Karpas-422 (cell line): ENCODE measurements at regions not wholly inside any gene's neighbourhood (a gene's known extent, or its start where the extent isn't known, plus 50 kb on each side); places are given as distances from the start of the nearest gene placed in this dataset.
"Not testable (repeated sequence)": the region's sequence is repeated elsewhere in the genome, so short reads cannot be mapped to it uniquely, and the experiment has no call there.

Experiments used
- DNase-seq: peaks from one replicate; pipeline ENCODE4 v3.0.0-alpha.2; 2015
- H2AFZ ChIP-seq: fragments of 200-600 bp; sonication (generic); 2 replicates; pipeline ENCODE4 v1.6.1; 2014; ENCODE audit warnings: antibody characterized with exemption, low read length, mixed read lengths
- H3K27ac ChIP-seq: fragments of 200-600 bp; sonication (generic); 2 replicates; pipeline ENCODE4 v1.5.1; 2014; ENCODE audit warnings: mild to moderate bottlenecking, low read length, moderate library complexity
- H3K27me3 ChIP-seq: fragments of 200-600 bp; sonication (generic); 2 replicates; pipeline ENCODE4 v1.6.1; 2014; ENCODE audit warnings: low read length, mixed read lengths
- H3K36me3 ChIP-seq: fragments of 200-600 bp; sonication (generic); 2 replicates; pipeline ENCODE4 v1.6.1; 2014; ENCODE audit warnings: low read length, mixed read lengths; ENCODE audit not compliant: insufficient read depth
- H3K4me1 ChIP-seq: fragments of 200-600 bp; sonication (generic); 2 replicates; pipeline ENCODE4 v1.6.1; 2014; ENCODE audit warnings: mild to moderate bottlenecking, low read length, mixed read lengths
- H3K4me2 ChIP-seq: fragments of 200-600 bp; sonication (generic); 2 replicates; pipeline ENCODE4 v1.6.1; 2014; ENCODE audit warnings: low read length, low read depth, mild to moderate bottlenecking; ENCODE audit not compliant: poor library complexity, severe bottlenecking
- H3K4me3 ChIP-seq: fragments of 200-600 bp; sonication (generic); 2 replicates; pipeline ENCODE4 v1.5.1; 2014; ENCODE audit warnings: mild to moderate bottlenecking, antibody characterized with exemption, low read length, mixed read lengths
- H3K79me2 ChIP-seq: fragments of 200-600 bp; sonication (generic); 2 replicates; pipeline ENCODE4 v1.6.1; 2014; ENCODE audit warnings: mild to moderate bottlenecking, low read length, mixed read lengths
- H3K9ac ChIP-seq: fragments of 200-600 bp; sonication (generic); 2 replicates; pipeline ENCODE4 v1.6.0; 2014; ENCODE audit warnings: low read length
- H3K9me2 ChIP-seq: fragments of 200-600 bp; sonication (generic), shearing (Covaris generic); replicated peaks from 2 replicates; pipeline ENCODE4 v1.6.0; 2014; ENCODE audit warnings: mild to moderate bottlenecking, low read length, moderate library complexity; ENCODE audit not compliant: insufficient read depth
- H3K9me3 ChIP-seq: fragments of 300-700, 200-600 bp; sonication (generic); 2 replicates; pipeline ENCODE4 v1.6.1; 2014; ENCODE audit warnings: low read length, mixed read lengths
- H4K20me1 ChIP-seq: fragments of 200-600 bp; sonication (generic); 2 replicates; pipeline ENCODE4 v1.6.1; 2014; ENCODE audit warnings: mild to moderate bottlenecking, antibody characterized with exemption, low read length, low read depth; ENCODE audit not compliant: insufficient read depth

- H3K27me3 ChIP-seq, H3K4me2 ChIP-seq, H3K9me3 ChIP-seq, H3K36me3 ChIP-seq, H3K9me2 ChIP-seq, H4K20me1 ChIP-seq, DNase-seq, H2AFZ ChIP-seq, H3K4me1 ChIP-seq, H3K27ac ChIP-seq, H3K79me2 ChIP-seq, H3K4me3 ChIP-seq, H3K9ac ChIP-seq: not testable (repeated sequence)
Measured at GRCh38 chr13:24599019-24599791, 81.0 kb upstream of the ATP12A start.

DNA sequence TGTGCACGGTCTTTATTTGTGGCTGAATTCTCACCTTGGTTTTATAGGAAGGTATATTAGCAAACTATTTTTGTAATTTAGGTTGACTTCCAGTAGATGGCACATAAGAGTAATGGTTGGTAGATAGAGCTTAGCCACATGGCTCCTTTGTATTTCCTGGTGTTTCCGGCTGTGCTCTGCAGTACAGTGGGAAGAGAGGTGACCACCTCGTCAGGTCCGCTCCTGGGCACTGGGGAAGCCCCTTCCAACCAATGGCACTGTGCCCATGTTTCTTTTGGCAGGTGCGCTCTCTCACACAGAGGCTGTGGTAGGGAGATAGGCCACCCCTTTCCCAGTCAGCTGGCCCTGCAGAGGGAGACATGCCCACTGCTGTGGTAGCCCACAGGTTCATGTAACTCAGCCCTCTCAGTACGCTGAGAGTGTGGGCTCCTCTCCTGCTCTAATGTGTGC, 74.3 kb upstream of the ATP12A start:
- no peaks in the 10 kb centered on the region for H3K27me3 ChIP-seq
- no peaks in the 10 kb centered on the region for H4K20me1 ChIP-seq
- no peaks in the 10 kb centered on the region for H3K36me3 ChIP-seq
- H3K9me3 ChIP-seq: no peaks in the 10 kb centered on the region
- no peaks in the 10 kb centered on the region for H3K4me1 ChIP-seq
- H2AFZ ChIP-seq: no peak overlapping the region
- no peak overlapping the region for H3K9ac ChIP-seq
- no peak overlapping the region for H3K4me2 ChIP-seq
- no peak overlapping the region for H3K27ac ChIP-seq
- H3K79me2 ChIP-seq: no peaks in the 10 kb centered on the region
- no peak overlapping the region for H3K4me3 ChIP-seq
- DNase-seq: no peak
- H3K9me2 ChIP-seq: no peaks in the 10 kb centered on the region

DNA sequence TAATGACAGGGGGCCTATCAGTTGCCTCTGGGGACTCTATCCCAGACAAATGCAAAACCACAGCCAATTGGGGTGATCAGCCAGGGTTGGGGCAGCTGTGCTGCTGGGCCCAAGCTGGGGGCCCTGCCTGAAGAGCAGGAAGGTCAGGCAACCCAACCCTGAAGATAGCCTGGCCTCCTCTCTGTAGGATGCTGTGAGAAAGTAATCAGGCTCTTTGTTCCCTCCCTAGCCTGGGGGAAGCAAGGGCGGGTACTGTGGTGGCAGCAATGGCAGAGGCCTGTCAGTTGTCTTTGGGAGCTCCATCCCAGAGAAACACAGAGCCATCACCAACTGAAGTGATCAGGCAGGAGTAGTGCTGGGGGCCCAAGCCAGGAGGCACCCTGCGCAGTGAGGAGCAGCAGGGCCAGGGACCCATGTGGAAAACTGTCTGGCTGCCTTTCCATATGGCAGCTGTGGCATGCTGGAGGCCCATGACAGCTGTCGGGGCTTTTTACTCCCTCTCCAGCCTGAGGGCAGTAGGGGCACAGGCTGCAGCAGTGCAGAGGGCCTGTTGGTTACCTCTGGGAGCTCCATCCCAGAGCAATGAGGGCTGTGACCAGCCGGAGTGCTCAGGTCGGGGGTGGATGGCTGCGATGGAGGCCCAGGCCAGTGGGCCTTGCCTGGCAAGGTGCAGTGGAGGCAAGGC, 73.6 kb upstream of the ATP12A start:
- H4K20me1 ChIP-seq: no peaks in the 10 kb centered on the region
- H3K27ac ChIP-seq: no peak overlapping the region
- DNase-seq: no peak
- H3K79me2 ChIP-seq: no peaks in the 10 kb centered on the region
- H2AFZ ChIP-seq: no peak overlapping the region
- H3K4me3 ChIP-seq: no peak overlapping the region
- H3K4me1 ChIP-seq: no peaks in the 10 kb centered on the region
- H3K36me3 ChIP-seq: no peaks in the 10 kb centered on the region
- H3K9ac ChIP-seq: no peak overlapping the region
- no peaks in the 10 kb centered on the region for H3K27me3 ChIP-seq
- no peaks in the 10 kb centered on the region for H3K9me2 ChIP-seq
- no peaks in the 10 kb centered on the region for H3K9me3 ChIP-seq
- H3K4me2 ChIP-seq: no peak overlapping the region

DNA sequence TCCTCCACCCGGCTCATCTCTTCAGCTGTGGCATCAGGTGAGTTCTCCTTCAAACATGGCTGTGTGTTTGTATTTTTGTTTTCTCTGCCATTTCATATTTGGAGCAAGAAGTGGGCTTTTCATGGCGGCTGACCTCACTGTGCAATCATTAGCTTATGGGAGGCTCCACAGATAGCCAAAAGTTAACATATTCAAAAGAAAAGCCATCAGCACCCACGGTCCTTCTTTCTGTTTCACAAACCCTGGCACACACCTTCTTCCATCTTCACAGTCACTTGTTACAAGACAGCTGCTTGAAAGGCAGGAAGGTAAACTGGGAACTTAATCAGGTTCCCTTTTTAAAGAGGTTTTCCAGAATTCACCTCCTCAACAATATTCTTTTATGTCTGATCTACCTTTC, 69.3 kb upstream of the ATP12A start:
- no peaks in the 10 kb centered on the region for H3K79me2 ChIP-seq
- H4K20me1 ChIP-seq: no peaks in the 10 kb centered on the region
- H3K27me3 ChIP-seq: 0 out of 2 replicates have a peak, but pooled peaks cover 2% of the 10 kb centered on the region
- no peaks in the 10 kb centered on the region for H3K9me3 ChIP-seq
- H3K9me2 ChIP-seq: no peaks in the 10 kb centered on the region
- no peaks in the 10 kb centered on the region for H3K36me3 ChIP-seq
- no peak overlapping the region for H2AFZ ChIP-seq
- H3K9ac ChIP-seq: no peak overlapping the region
- peaks cover 2% of the 10 kb centered on the region; the same call in 1 of the 2 replicates for H3K4me1 ChIP-seq
- H3K27ac ChIP-seq: no peak overlapping the region
- no peak overlapping the region for H3K4me2 ChIP-seq
- DNase-seq: no peak
- no peak overlapping the region for H3K4me3 ChIP-seq

DNA sequence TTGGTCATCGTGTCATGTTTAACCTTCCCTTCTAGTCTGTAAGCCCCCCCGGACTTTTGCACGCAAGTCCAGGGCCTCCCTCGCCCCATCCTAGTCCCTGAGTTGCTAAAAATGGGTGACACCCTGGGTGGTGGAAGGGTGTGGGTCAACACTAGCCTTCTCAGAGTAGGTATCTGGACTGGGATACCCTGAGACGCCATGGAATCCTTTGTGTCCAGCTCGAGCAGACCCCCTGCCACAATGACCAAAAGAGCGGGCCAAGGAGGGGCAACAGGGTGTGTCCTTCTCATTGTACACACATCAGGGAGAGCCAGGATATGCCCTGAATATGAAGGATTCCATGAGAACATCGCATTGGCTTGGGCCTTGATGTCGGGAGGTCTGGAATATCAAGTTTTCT, 67.5 kb upstream of the ATP12A start:
- no peaks in the 10 kb centered on the region for H3K9me2 ChIP-seq
- no peaks in the 10 kb centered on the region for H3K36me3 ChIP-seq
- no peak overlapping the region for H2AFZ ChIP-seq
- no peak for DNase-seq
- H3K4me2 ChIP-seq: no peak overlapping the region
- no peaks in the 10 kb centered on the region for H3K79me2 ChIP-seq
- no peak overlapping the region for H3K9ac ChIP-seq
- H3K27me3 ChIP-seq: 0 out of 2 replicates have a peak, but pooled peaks cover 2% of the 10 kb centered on the region
- no peaks in the 10 kb centered on the region for H4K20me1 ChIP-seq
- H3K4me3 ChIP-seq: no peak overlapping the region
- H3K9me3 ChIP-seq: no peaks in the 10 kb centered on the region
- H3K27ac ChIP-seq: no peak overlapping the region
- H3K4me1 ChIP-seq: peaks cover 2% of the 10 kb centered on the region; the same call in 1 of the 2 replicates

DNA sequence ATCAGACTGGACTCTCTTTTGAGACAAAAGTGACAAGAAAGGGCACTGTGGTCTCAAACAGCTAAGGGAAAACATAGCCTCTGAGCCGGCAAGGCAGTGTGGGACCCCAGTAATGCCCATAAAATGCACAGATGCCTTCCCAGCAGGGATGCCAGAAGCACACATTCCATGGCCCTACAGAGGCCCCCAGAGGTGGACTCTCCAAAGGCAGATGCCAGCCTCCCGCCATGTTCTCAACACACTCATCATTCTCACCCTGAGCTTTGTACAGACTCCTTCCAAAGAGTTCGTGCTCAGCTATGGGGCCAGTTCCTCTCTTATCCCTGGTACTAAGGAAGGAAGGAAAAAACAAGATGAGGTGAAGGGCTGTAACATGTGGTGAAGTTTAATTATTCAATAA, 67.1 kb upstream of the ATP12A start:
- no peaks in the 10 kb centered on the region for H3K9me2 ChIP-seq
- H3K36me3 ChIP-seq: no peaks in the 10 kb centered on the region
- H3K9ac ChIP-seq: no peak overlapping the region
- no peak overlapping the region for H3K4me3 ChIP-seq
- no peak overlapping the region for H2AFZ ChIP-seq
- no peak overlapping the region for H3K27ac ChIP-seq
- 0 out of 2 replicates have a peak, but pooled peaks cover 2% of the 10 kb centered on the region for H3K27me3 ChIP-seq
- no peaks in the 10 kb centered on the region for H4K20me1 ChIP-seq
- H3K4me2 ChIP-seq: no peak overlapping the region
- H3K79me2 ChIP-seq: no peaks in the 10 kb centered on the region
- peaks cover 2% of the 10 kb centered on the region; the same call in 1 of the 2 replicates for H3K4me1 ChIP-seq
- no peaks in the 10 kb centered on the region for H3K9me3 ChIP-seq
- DNase-seq: no peak

DNA sequence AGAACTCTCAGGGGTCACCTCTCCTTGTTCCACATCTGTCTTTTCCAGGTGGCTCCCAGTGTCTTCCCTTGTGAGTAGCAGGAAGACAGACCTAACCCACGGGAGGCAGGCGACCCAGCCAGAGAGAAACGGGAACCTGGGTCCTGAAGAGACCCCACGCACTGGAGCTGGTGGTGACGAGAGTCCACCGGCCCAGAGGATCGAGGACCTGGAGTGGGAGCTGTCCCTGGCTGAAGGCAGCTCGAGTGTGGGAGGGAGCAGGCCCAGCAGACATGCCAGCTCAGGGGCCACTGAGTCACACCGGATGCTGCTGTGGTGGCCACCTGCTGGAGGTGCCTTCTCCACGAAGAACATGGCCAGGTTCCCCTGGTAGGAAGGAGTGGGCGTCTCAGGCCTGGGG, 66.5 kb upstream of the ATP12A start:
- Histone ChIP-seq H3K36me3 (no peaks in the 10 kb centered on the region), H3K4me3 (no peak overlapping the region), H3K4me1 (peaks cover 7% of the 10 kb centered on the region), H3K27me3 (0 out of 2 replicates have a peak, but pooled peaks cover 2% of the 10 kb centered on the region), H3K4me2 (no peak overlapping the region), H3K9me3 (no peaks in the 10 kb centered on the region), H3K9ac (no peak overlapping the region), H3K27ac (no peak overlapping the region), H3K9me2 (no peaks in the 10 kb centered on the region), H2AFZ (no peak overlapping the region), H3K79me2 (no peaks in the 10 kb centered on the region), H4K20me1 (no peaks in the 10 kb centered on the region)
- DNase-seq: no peak

- no peak overlapping the region for H3K9ac ChIP-seq
Measured at GRCh38 chr13:24614306-24615080, 65.7 kb upstream of the ATP12A start.

More at GRCh38 chr13:24614306-24615080, 65.7 kb upstream of the ATP12A start:
- no peaks in the 10 kb centered on the region for H3K36me3 ChIP-seq
- H3K27ac ChIP-seq: no peak overlapping the region
- H3K27me3 ChIP-seq: 0 out of 2 replicates have a peak, but pooled peaks cover 2% of the 10 kb centered on the region
- no peaks in the 10 kb centered on the region for H3K9me3 ChIP-seq
- H3K4me2 ChIP-seq: no peak overlapping the region
- peaks cover 9% of the 10 kb centered on the region for H3K4me1 ChIP-seq
- H3K79me2 ChIP-seq: no peaks in the 10 kb centered on the region
- no peaks in the 10 kb centered on the region for H3K9me2 ChIP-seq
- H4K20me1 ChIP-seq: no peaks in the 10 kb centered on the region
- H2AFZ ChIP-seq: no peak overlapping the region
- H3K4me3 ChIP-seq: no peak overlapping the region
- DNase-seq: no peak
